SK-N-SH treated with all-trans-retinoic acid at 6 μM for 48 hours (cell line): ENCODE measurements at regions not wholly inside any gene's neighbourhood (a gene's known extent, or its start where the extent isn't known, plus 50 kb on each side); places are given as distances from the start of the nearest gene placed in this dataset.

Source experiments
- ATAC-seq: fragments of 200-7000 bp; cut with Tn5 transposase; 3 replicates; pipeline ENCODE4 v1.9.1; 2020; ENCODE audit warnings: mild to moderate bottlenecking, moderate library complexity
- ARNTL ChIP-seq: fragments of 450-650 bp; formaldehyde crosslinking; IDR thresholded peaks from 2 replicates; pipeline ENCODE4 v1.5.0; 2020; ENCODE audit warnings: low read depth, mild to moderate bottlenecking, moderate library complexity, borderline replicate concordance
- BACH2 ChIP-seq: fragments of 250-450 bp; sonication (Bioruptor Pico); IDR thresholded peaks from 2 replicates; pipeline ENCODE4 v1.9.0; 2021; ENCODE audit warnings: mild to moderate bottlenecking, borderline replicate concordance
- CREB5 ChIP-seq: fragments of 250-450 bp; sonication (Bioruptor Pico); IDR thresholded peaks from 2 replicates; pipeline ENCODE4 v1.5.1; 2020; ENCODE audit warnings: low read depth, mild to moderate bottlenecking, moderate library complexity
- CSDC2 ChIP-seq: fragments of 250-450 bp; sonication (Bioruptor Pico); IDR thresholded peaks from 2 replicates; pipeline ENCODE4 v1.5.0; 2020; ENCODE audit warnings: mild to moderate bottlenecking, moderate library complexity
- CSRNP3 ChIP-seq: fragments of 250-450 bp; sonication (Bioruptor Pico); IDR thresholded peaks from 2 replicates; pipeline ENCODE4 v1.5.1; 2021; ENCODE audit warnings: mild to moderate bottlenecking, moderate library complexity
- ESRRG ChIP-seq: fragments of 250-450 bp; sonication (Bioruptor Pico); IDR thresholded peaks from 2 replicates; pipeline ENCODE4 v1.6.1; 2021; ENCODE audit warnings: mild to moderate bottlenecking
- GLIS3 ChIP-seq: fragments of 250-450 bp; sonication (Bioruptor Pico); IDR thresholded peaks from 2 replicates; pipeline ENCODE4 v1.5.0; 2020; ENCODE audit warnings: mild to moderate bottlenecking, moderate library complexity
- ISL1 ChIP-seq: fragments of 250-450 bp; sonication (Bioruptor Pico); IDR thresholded peaks from 2 replicates; pipeline ENCODE4 v2.1.2; 2022; ENCODE audit warnings: mild to moderate bottlenecking, moderate library complexity
- OSR1 ChIP-seq: fragments of 250-450 bp; sonication (Bioruptor Pico); IDR thresholded peaks from 2 replicates; pipeline ENCODE4 v1.8.0; 2022; ENCODE audit warnings: moderate library complexity, mild to moderate bottlenecking, inconsistent platforms
- PATZ1 ChIP-seq: fragments of 250-450 bp; sonication (Bioruptor Pico); IDR thresholded peaks from 2 replicates; pipeline ENCODE4 v1.8.0; 2020; ENCODE audit warnings: mild to moderate bottlenecking, moderate library complexity, borderline replicate concordance
- POU6F1 ChIP-seq: fragments of 250-450 bp; sonication (Bioruptor Pico); IDR thresholded peaks from 2 replicates; pipeline ENCODE4 v1.8.0; 2021; ENCODE audit warnings: low read depth, mild to moderate bottlenecking, moderate library complexity, borderline replicate concordance
- SNAI2 ChIP-seq: fragments of 250-450 bp; sonication (Bioruptor Pico); IDR thresholded peaks from 2 replicates; pipeline ENCODE4 v1.5.0; 2020; ENCODE audit warnings: mild to moderate bottlenecking, moderate library complexity
- TCF4 ChIP-seq: fragments of 250-450 bp; sonication (Bioruptor Pico); IDR thresholded peaks from 2 replicates; pipeline ENCODE4 v1.8.0; 2021; ENCODE audit warnings: mild to moderate bottlenecking, moderate library complexity, borderline replicate concordance
- TOX ChIP-seq: fragments of 250-450 bp; sonication (Bioruptor Pico); IDR thresholded peaks from 2 replicates; pipeline ENCODE4 v1.8.0; 2021; ENCODE audit warnings: mild to moderate bottlenecking, moderate library complexity, borderline replicate concordance
- TSHZ2 ChIP-seq: fragments of 250-450 bp; sonication (Bioruptor Pico); IDR thresholded peaks from 2 replicates; pipeline ENCODE4 v1.5.0; 2020; ENCODE audit warnings: mild to moderate bottlenecking, moderate library complexity
- ZC3H10 ChIP-seq: fragments of 250-450 bp; sonication (Bioruptor Pico); IDR thresholded peaks from 2 replicates; pipeline ENCODE4 v1.5.1; 2021; ENCODE audit warnings: mild to moderate bottlenecking, moderate library complexity
- ZFP30 ChIP-seq: fragments of 450-650 bp; formaldehyde crosslinking; IDR thresholded peaks from 2 replicates; pipeline ENCODE4 v1.5.0; 2022; ENCODE audit warnings: mild to moderate bottlenecking, moderate library complexity
- ZNF70 ChIP-seq: fragments of 450-650 bp; formaldehyde crosslinking; IDR thresholded peaks from 2 replicates; pipeline ENCODE4 v1.5.0; 2020; ENCODE audit warnings: mild to moderate bottlenecking, moderate library complexity
- ZNF8 ChIP-seq: fragments of 450-650 bp; formaldehyde crosslinking; IDR thresholded peaks from 2 replicates; pipeline ENCODE4 v1.5.0; 2020; ENCODE audit warnings: mild to moderate bottlenecking, moderate library complexity

GRCh38 chr4:14924812-14925344, 77.4 kb upstream of the CPEB2 start:
- TF ChIP-seq PATZ1 (CRISPR knock-in tag) = no peak
- TF ChIP-seq ARNTL = no peak
- TF ChIP-seq TCF4 (CRISPR knock-in tag) = no peak
- ATAC-seq = no peak

GRCh38 chr4:14925471-14925870, 76.8 kb upstream of the CPEB2 start:
- TF ChIP-seq GLIS3 (CRISPR knock-in tag) (no peak), ESRRG (no peak), ZC3H10 (CRISPR knock-in tag) (no peak), POU6F1 (CRISPR knock-in tag) (no peak)
- no peak for ATAC-seq

- TF ChIP-seq ZNF70 (CRISPR knock-in tag) (no peak), OSR1 (CRISPR knock-in tag) (no peak), GLIS3 (CRISPR knock-in tag) (no peak), SNAI2 (CRISPR knock-in tag) (no peak), BACH2 (CRISPR knock-in tag) (no peak), PATZ1 (CRISPR knock-in tag) (no peak), CREB5 (CRISPR knock-in tag) (no peak)
- no peak for ATAC-seq
Observed at GRCh38 chr4:14926368-14926767, 75.9 kb upstream of the CPEB2 start.

- TF ChIP-seq PATZ1 (CRISPR knock-in tag) (no peak), SNAI2 (CRISPR knock-in tag) (no peak), CSDC2 (CRISPR knock-in tag) (no peak), TCF4 (CRISPR knock-in tag) (no peak)
Observed at GRCh38 chr4:14928035-14928434, 74.2 kb upstream of the CPEB2 start.

GRCh38 chr4:14929669-14930068, 72.6 kb upstream of the CPEB2 start:
- no peak for ATAC-seq
- TF ChIP-seq ISL1 = no peak
- TF ChIP-seq BACH2 (CRISPR knock-in tag) = no peak
- TF ChIP-seq TSHZ2 = no peak
- TF ChIP-seq CSRNP3 (CRISPR knock-in tag) = no peak
- TF ChIP-seq POU6F1 (CRISPR knock-in tag) = no peak
- no peak for TF ChIP-seq ZFP30 (CRISPR knock-in tag)
- TF ChIP-seq TOX (CRISPR knock-in tag) = no peak
- TF ChIP-seq ZC3H10 (CRISPR knock-in tag) = no peak
- TF ChIP-seq TCF4 (CRISPR knock-in tag) = no peak
- TF ChIP-seq ZNF8 (CRISPR knock-in tag) = no peak
- no peak for TF ChIP-seq ARNTL
- TF ChIP-seq ZNF70 (CRISPR knock-in tag) = no peak

More at GRCh38 chr4:14928035-14928434, 74.2 kb upstream of the CPEB2 start:
- no peak for ATAC-seq
